ENCODE measurements at regions not wholly inside any gene's neighbourhood (a gene's known extent, or its start where the extent isn't known, plus 50 kb on each side); places are given as distances from the start of the nearest gene placed in this dataset.

DNA sequence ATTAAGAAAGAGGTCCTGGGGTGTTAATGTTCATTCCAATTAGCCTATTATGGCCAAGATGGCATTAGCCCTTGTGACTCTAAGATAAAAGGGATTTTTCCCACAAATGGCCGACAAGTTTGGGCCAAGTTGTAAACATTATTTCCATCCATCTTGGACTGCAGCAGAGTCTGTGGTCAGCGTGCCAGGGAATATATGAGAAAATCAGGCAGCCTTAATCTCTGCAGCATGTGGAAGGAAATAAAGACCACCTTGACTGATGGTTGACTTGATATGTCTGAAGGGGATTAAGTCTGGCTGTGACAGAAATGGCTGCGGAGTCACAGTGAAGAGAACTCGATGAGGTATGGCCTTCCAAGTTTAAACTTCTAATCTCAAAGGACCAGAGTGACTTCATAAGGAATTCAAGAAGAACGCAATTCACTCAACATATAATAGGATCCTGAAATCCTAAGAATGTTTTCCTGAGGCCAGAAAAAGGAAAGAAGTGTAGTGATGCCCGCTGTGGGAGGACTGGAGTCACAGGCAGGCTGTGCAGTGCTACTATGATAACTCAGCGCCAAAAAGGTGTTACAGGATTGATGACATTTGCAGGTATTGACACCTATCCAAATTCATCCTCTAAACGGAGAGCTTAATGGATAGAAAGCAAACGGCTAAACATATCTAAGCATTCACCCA, 287.1 kb downstream of the SEC61B start:
- TF ChIP-seq POLR2A (IDR thresholded peaks at IDR 0.05) = no peak
- TF ChIP-seq, protein P1, sequence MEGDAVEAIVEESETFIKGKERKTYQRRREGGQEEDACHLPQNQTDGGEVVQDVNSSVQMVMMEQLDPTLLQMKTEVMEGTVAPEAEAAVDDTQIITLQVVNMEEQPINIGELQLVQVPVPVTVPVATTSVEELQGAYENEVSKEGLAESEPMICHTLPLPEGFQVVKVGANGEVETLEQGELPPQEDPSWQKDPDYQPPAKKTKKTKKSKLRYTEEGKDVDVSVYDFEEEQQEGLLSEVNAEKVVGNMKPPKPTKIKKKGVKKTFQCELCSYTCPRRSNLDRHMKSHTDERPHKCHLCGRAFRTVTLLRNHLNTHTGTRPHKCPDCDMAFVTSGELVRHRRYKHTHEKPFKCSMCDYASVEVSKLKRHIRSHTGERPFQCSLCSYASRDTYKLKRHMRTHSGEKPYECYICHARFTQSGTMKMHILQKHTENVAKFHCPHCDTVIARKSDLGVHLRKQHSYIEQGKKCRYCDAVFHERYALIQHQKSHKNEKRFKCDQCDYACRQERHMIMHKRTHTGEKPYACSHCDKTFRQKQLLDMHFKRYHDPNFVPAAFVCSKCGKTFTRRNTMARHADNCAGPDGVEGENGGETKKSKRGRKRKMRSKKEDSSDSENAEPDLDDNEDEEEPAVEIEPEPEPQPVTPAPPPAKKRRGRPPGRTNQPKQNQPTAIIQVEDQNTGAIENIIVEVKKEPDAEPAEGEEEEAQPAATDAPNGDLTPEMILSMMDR (IDR thresholded peaks at IDR 0.05 in 4 of 5, conservative IDR thresholded peaks at IDR 0.05 in 1 of 5) = no peak
